Stomach smooth muscle (tissue), 2 donors: ENCODE measurements at regions not wholly inside any gene's neighbourhood (a gene's known extent, or its start where the extent isn't known, plus 50 kb on each side); places are given as distances from the start of the nearest gene placed in this dataset.

Source experiments
- H3K27ac ChIP-seq: one replicate; pipeline ENCODE4 v1.7.0; 2013; ENCODE audit warnings: mild to moderate bottlenecking, low read length, inconsistent platforms
- H3K27me3 ChIP-seq, 2 donors: one replicate each; pipeline ENCODE4 v1.7.0; 2013; ENCODE audit warnings: low read length in 2 of 2; ENCODE audit not compliant: insufficient read depth in 2 of 2, control insufficient read depth in 1 of 2
- H3K36me3 ChIP-seq, 2 donors: one replicate each; pipeline ENCODE4 v1.7.0; 2013; ENCODE audit warnings: low read length in 2 of 2; ENCODE audit not compliant: control insufficient read depth in 2 of 2, insufficient read depth in 2 of 2
- H3K4me1 ChIP-seq: one replicate; pipeline ENCODE4 v1.7.0; 2013; ENCODE audit warnings: low read length; ENCODE audit not compliant: control insufficient read depth, insufficient read depth
- H3K4me3 ChIP-seq, 2 donors: one replicate each; pipeline ENCODE4 v1.7.0; 2013; ENCODE audit warnings: low read length in 2 of 2
- H3K9ac ChIP-seq, 2 donors: one replicate each; pipeline ENCODE4 v1.7.0; 2013; ENCODE audit warnings: low read length in 2 of 2, mild to moderate bottlenecking in 1 of 2
- H3K9me3 ChIP-seq, 2 donors: one replicate each; pipeline ENCODE4 v1.7.0; 2013; ENCODE audit warnings: low read length in 2 of 2; ENCODE audit not compliant: control insufficient read depth in 2 of 2
- donor health status: healthy.
- donor health status: Pancreatic carcinoma.

DNA sequence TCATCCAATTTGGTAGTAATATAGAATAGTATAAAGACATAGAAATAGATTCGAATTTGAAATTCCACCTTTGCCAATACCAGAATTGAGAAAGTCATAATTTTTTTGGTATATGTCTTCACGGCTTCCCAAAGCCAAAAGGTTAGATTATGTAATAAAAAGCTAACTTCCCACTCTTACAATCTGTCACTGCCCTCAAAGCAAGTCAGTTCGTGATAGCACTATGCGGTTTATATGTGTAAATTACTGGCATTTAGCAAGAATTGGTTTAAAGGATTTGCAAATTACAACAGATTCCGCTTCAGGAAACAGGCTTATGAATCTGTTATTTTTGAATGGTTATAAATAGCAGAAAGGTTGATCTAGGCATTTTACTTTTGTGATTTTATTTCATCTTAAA, 679.4 kb upstream of the ADGRL2 start:
- no peak overlapping the region for H3K9ac ChIP-seq

DNA sequence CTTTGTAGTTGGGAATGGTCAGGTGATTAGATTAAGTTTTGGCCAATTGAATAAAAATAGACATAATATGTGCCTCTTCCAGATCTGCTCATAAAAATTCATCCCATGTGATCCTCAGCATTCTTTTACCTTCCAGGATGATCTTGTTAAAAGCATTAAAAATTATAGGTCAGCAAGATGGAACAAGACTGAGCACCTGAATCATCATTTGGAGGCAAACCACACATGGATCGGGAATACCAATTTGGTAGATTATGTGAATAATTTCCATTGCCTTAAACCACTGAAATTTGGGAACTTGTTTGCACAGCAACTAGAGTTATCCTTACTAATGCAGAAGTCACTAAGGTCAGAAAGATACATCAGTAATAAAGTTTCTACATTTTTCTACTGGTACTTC, 681.4 kb upstream of the ADGRL2 start:
- no peaks in the 10 kb centered on the region for H3K9me3 ChIP-seq
- no peaks in the 10 kb centered on the region for H3K4me1 ChIP-seq
- no peak overlapping the region for H3K4me3 ChIP-seq
- no peaks in the 10 kb centered on the region for H3K27me3 ChIP-seq
- H3K36me3 ChIP-seq = no peaks in the 10 kb centered on the region
- no peak overlapping the region for H3K27ac ChIP-seq
- no peak overlapping the region for H3K9ac ChIP-seq

More for the DNA sequence above, 679.4 kb upstream of the ADGRL2 start:
- no peak overlapping the region for H3K27ac ChIP-seq
- no peaks in the 10 kb centered on the region for H3K4me1 ChIP-seq
- H3K9me3 ChIP-seq = no peaks in the 10 kb centered on the region
- no peaks in the 10 kb centered on the region for H3K27me3 ChIP-seq
- H3K4me3 ChIP-seq = no peak overlapping the region
- H3K36me3 ChIP-seq = no peaks in the 10 kb centered on the region

DNA sequence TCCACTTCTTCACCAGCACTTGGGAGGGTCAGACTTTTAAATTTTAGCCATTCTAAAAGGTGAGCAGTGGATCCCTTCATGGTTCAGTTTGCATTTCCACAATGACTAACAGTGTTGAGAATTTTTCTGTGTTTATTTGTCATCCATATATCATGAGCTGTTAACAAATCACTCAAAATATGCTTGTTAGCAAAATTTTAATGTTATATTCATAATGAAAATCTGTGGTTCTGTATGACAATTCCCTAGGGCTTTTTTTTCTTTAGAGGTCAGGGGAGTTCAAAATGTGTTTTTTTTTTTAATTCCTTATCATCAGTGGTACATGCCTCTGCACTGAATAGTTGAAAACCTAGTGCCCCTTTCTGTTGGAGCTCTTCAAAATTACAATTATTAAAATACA, 682.2 kb upstream of the ADGRL2 start:
- Histone ChIP-seq H3K27ac (no peak overlapping the region), H3K9me3 (no peaks in the 10 kb centered on the region), H3K9ac (no peak overlapping the region), H3K36me3 (no peaks in the 10 kb centered on the region), H3K27me3 (no peaks in the 10 kb centered on the region), H3K4me1 (no peaks in the 10 kb centered on the region), H3K4me3 (no peak overlapping the region)

DNA sequence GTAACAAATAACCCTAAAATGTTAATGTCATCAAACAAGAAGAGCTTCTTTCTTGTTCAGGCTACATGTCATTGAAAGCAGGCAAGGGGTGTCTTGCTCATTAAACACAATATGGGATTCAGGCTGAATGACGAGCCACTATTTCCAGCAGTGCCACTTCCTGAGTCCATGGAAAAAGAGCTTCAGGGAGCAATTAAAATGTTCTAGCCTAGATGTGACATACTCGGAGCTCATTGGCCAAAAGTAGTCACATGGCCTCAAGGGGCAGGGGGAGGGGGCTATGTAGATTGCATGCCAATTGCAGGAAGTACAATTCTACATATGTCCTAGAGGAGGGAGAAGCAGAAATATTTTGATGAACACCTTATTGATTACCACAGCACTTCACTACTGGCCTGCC, 685.3 kb upstream of the ADGRL2 start:
- Histone ChIP-seq H3K36me3 (no peaks in the 10 kb centered on the region), H3K9me3 (no peaks in the 10 kb centered on the region), H3K27ac (no peak overlapping the region), H3K4me1 (no peaks in the 10 kb centered on the region), H3K27me3 (no peaks in the 10 kb centered on the region), H3K9ac (no peak overlapping the region), H3K4me3 (no peak overlapping the region)

DNA sequence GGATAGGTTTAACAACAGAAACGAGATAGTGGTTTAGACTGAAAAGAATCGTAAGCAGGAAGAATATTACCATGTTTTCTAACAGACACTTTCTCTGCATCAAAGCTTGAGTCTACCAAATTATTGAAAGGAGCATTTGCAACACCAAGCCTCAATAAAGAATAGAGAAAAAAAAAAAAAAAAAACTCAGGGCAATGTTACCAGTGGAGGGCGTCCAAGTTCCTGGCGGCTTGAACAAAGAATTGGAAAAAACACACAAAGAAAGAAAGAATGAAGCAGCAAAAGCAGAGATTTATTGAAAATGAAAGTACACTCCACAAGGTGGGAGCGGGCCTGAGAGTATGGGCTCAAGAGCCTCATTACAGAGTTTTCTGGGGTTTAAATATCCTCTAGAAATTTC, 686.5 kb upstream of the ADGRL2 start:
- no peaks in the 10 kb centered on the region for H3K4me1 ChIP-seq
- H3K9ac ChIP-seq = no peak overlapping the region
- H3K9me3 ChIP-seq = no peaks in the 10 kb centered on the region
- H3K27me3 ChIP-seq = no peaks in the 10 kb centered on the region
- no peak overlapping the region for H3K4me3 ChIP-seq
- no peaks in the 10 kb centered on the region for H3K36me3 ChIP-seq
- H3K27ac ChIP-seq = no peak overlapping the region

DNA sequence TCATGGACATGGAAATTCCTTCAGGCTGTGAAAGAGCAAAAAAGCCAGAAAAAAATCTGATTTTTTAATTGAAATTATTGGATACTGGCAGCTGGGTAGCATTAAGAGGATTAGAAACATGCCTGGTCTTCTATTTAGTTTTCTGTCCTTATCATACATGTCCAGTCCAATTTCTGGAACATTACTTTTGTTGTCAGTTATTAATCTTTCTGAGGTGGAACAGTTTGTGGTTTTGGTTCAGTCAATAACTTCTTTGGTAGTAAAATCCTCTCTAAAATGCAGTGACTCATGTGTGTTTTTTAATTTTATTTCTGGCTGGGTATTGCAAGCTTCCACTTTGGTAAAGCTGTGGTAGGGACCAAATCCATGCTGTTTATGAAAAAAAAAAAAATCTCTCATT, 687.0 kb upstream of the ADGRL2 start:
- Histone ChIP-seq H3K9me3 (no peaks in the 10 kb centered on the region), H3K9ac (no peak overlapping the region), H3K36me3 (no peaks in the 10 kb centered on the region), H3K4me1 (no peaks in the 10 kb centered on the region), H3K4me3 (no peak overlapping the region), H3K27me3 (no peaks in the 10 kb centered on the region), H3K27ac (no peak overlapping the region)

DNA sequence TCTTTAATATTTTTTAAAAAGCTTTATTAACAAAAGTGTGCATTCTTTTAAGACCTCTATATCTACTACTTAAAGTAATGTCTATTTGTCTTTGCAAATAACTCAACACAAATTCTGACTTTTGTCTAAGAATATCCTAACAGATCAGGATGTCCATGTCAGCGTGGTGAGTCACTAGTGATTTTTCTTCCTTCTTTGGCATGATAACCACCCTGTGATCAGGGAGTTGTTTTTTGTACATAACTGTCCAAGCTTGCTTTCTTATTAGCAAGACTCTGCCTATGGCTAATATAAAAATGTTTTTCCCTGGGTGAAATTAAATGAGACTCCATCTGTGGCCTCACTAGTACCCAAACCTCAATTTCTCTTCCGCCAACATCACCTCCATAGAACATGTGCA, 688.9 kb upstream of the ADGRL2 start:
- H3K4me1 ChIP-seq = no peaks in the 10 kb centered on the region
- H3K27ac ChIP-seq = no peak overlapping the region
- no peaks in the 10 kb centered on the region for H3K27me3 ChIP-seq
- H3K9ac ChIP-seq = no peak overlapping the region
- H3K4me3 ChIP-seq = no peak overlapping the region
- no peaks in the 10 kb centered on the region for H3K36me3 ChIP-seq
- H3K9me3 ChIP-seq = no peaks in the 10 kb centered on the region

DNA sequence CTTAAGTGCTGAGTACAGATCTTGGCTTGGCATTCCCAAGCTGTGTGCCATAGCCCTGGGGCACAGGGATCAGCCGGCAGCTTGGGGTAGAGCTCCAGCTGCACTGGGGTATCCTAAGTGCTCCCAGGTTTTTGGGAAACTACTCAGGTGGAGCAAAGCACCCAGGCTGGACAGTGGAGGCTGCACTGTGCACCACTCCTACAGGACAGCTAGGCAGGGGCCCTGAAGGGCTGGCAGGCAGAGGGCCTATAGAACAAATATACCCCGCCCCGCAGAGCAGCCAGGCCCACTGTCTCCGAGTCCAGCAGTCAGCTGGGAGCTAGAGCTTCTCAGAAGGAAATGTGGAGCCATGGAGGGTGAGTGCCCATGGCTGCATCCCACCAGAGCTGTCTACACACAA, 691.7 kb upstream of the ADGRL2 start:
- Histone ChIP-seq H3K36me3 (no peaks in the 10 kb centered on the region), H3K4me3 (no peak overlapping the region), H3K27ac (no peak overlapping the region), H3K9me3 (no peaks in the 10 kb centered on the region), H3K27me3 (no peaks in the 10 kb centered on the region), H3K9ac (no peak overlapping the region), H3K4me1 (no peaks in the 10 kb centered on the region)

DNA sequence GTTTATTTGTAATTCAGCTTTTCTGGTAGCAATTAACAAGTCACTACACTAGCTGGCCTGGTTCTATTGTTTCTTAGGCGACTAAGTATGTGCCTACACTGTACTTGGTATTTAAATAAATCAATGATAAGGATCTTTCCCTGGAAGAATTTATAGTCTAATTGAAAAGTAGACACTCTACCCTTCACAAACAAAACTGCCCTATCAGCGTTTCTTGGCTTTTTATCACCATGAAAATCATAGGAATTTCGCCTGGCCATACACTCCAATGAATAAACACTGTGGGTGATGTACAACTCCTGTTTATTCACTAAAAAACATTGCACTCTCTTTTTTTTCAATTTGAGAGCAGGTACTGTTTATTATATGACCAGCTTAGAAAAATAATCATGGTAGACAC, 702.9 kb upstream of the ADGRL2 start:
- no peaks in the 10 kb centered on the region for H3K36me3 ChIP-seq
- H3K9me3 ChIP-seq = no peaks in the 10 kb centered on the region
- H3K27me3 ChIP-seq = no peaks in the 10 kb centered on the region
- no peak overlapping the region for H3K4me3 ChIP-seq
- H3K27ac ChIP-seq = no peak overlapping the region
- H3K9ac ChIP-seq = no peak overlapping the region
- no peaks in the 10 kb centered on the region for H3K4me1 ChIP-seq

DNA sequence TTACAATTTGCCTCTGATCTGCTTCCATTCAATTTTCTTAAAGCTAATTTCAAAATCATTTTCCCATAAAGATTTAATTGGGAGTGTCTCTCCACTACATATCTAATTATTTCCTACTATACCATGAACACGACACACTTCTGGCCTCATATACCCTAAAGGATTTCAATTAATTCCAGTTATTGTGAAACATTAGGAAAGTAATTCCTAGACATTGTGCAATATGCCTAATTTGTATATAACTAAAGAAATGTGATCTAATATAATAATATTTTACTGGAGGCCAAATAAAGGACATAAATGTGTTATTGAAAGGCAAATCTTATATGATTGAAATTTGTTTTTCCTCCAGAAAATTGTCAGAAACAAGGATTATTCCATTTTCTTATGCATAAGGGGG, 727.2 kb upstream of the ADGRL2 start:
- Histone ChIP-seq H3K36me3 (no peaks in the 10 kb centered on the region), H3K4me3 (no peak overlapping the region), H3K27me3 (no peaks in the 10 kb centered on the region), H3K9ac (no peak overlapping the region), H3K27ac (no peak overlapping the region), H3K9me3 (no peaks in the 10 kb centered on the region), H3K4me1 (no peaks in the 10 kb centered on the region)

DNA sequence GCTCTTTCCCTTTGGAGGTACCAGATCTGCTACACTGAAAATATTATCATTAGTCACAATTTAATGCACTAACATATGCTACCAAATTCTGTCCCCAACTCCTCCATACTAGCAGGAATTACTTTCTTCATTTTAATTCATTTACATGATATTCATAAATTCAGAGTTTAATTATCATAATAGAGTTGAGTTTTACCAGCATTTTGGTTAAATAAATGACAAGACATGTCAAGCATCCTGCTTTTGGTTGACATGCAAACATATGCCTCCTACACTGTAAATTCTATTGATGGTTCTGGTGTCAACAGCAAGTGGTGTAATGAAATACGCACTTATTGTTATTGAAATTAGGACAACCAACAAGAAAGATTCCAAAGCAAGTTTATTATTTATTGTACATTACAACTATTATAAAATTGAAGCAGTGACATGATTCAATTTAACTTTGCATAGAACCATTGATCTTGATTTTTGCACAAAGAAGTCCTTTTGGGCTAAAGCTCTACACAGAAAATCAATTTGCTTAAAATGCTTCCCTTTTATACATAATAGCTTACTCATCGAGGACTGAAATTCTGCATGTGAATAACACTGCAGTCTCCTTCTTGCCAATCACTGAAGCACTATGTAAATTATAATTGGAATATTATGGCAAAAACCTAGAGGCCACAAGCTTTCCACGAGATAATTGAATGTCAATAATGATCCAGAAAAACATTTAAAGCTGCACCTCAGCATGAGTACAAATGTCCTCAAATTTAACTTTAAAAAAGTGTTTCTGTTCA, 728.6 kb upstream of the ADGRL2 start:
- H3K4me1 ChIP-seq = no peaks in the 10 kb centered on the region
- no peaks in the 10 kb centered on the region for H3K27me3 ChIP-seq
- no peaks in the 10 kb centered on the region for H3K36me3 ChIP-seq
- no peaks in the 10 kb centered on the region for H3K9me3 ChIP-seq
- H3K4me3 ChIP-seq = no peak overlapping the region
- H3K9ac ChIP-seq = no peak overlapping the region
- H3K27ac ChIP-seq = no peak overlapping the region
